ENCODE measurements at regions not wholly inside any gene's neighbourhood (a gene's known extent, or its start where the extent isn't known, plus 50 kb on each side); places are given as distances from the start of the nearest gene placed in this dataset.
A peak's percentile ranks its signal among the peaks of the same experiment; 100 is the strongest.

GRCh38 chr4:3818371-3818770, 52.2 kb downstream of the ADRA2C start:
- H3K4me3 ChIP-seq (ENCODE audit: low read length) = no peak overlapping the region
- no peak for TF ChIP-seq CTCF (conservative IDR thresholded peaks at IDR 0.05; ENCODE audit: low read length)
- DNase-seq (ENCODE audit: low read depth) = no peak

- no peak for DNase-seq (ENCODE audit: low read depth)
- no peak overlapping the region for H3K4me3 ChIP-seq (ENCODE audit: low read length)
- no peak for TF ChIP-seq CTCF (conservative IDR thresholded peaks at IDR 0.05; ENCODE audit: low read length)
Measured at GRCh38 chr4:3819210-3819919, 53.2 kb downstream of the ADRA2C start.

- H3K4me3 ChIP-seq (ENCODE audit: low read length) = no peak overlapping the region
- no peak for DNase-seq (ENCODE audit: low read depth)
- TF ChIP-seq CTCF (conservative IDR thresholded peaks at IDR 0.05; ENCODE audit: low read length) = no peak
Measured at GRCh38 chr4:3820016-3820805, 54.0 kb downstream of the ADRA2C start.

- TF ChIP-seq CTCF (conservative IDR thresholded peaks at IDR 0.05; ENCODE audit: low read length) = no peak
- no peak for DNase-seq (ENCODE audit: low read depth)
- no peak overlapping the region for H3K4me3 ChIP-seq (ENCODE audit: low read length)
Measured at GRCh38 chr4:3820806-3821579, 54.8 kb downstream of the ADRA2C start.

GRCh38 chr4:3821580-3822229, 55.5 kb downstream of the ADRA2C start:
- no peak for TF ChIP-seq CTCF (conservative IDR thresholded peaks at IDR 0.05; ENCODE audit: low read length)
- no peak overlapping the region for H3K4me3 ChIP-seq (ENCODE audit: low read length)
- no peak for DNase-seq (ENCODE audit: low read depth)

GRCh38 chr4:3822230-3822947, 56.2 kb downstream of the ADRA2C start:
- TF ChIP-seq CTCF (conservative IDR thresholded peaks at IDR 0.05; ENCODE audit: low read length) = no peak
- H3K4me3 ChIP-seq (ENCODE audit: low read length) = no peak overlapping the region
- DNase-seq (ENCODE audit: low read depth) = peak; percentile 6

All from AG10803 (cell line).